K562 (cell line): ENCODE measurements at regions not wholly inside any gene's neighbourhood (a gene's known extent, or its start where the extent isn't known, plus 50 kb on each side); places are given as distances from the start of the nearest gene placed in this dataset.

Experiments
- ATAC-seq: fragments of 200-7000 bp; cut with Tn5 transposase; 3 replicates; pipeline ENCODE4 v1.9.1; 2020; ENCODE audit warnings: moderate library complexity
- BruUV-seq: library from RNA; stranded (reverse); fragments of 400-500 nt; replicated peaks from 2 replicates; lab custom pipeline; 2021; lab: Mats Ljungman, UMichigan
- CTCF ChIA-PET: fragments of 300-600 bp; formaldehyde crosslinking; extraction: SDS; loops from one replicate; lab custom pipeline; 2021; ENCODE audit warnings: low intra/inter-chr PET ratio; lab: Yijun Ruan, JAX
- POLR2A ChIA-PET: fragments of 300-600, 350-650 bp; sonication (Branson Sonifier 250); formaldehyde crosslinking; extraction: SDS; loops from one replicate; lab custom pipeline; 2021; ENCODE audit warnings: antibody characterized with exemption, inconsistent platforms; lab: Yijun Ruan, JAX
- DNase-seq, 4 experiments: peaks; one replicate each; pipeline versions ENCODE4 v3.0.0 to v3.0.0-alpha.2; 2011 to 2018; ENCODE audit warnings: low spot score in 3 of 4, mixed read lengths in 3 of 4; ENCODE audit errors: extremely low read depth in 1 of 4
- FAIRE-seq: peaks from 2 replicates; lab custom pipeline; 2011; peaks lifted over from hg19 to GRCh38; lab: Jason Lieb, UNC
- H2AFZ ChIP-seq: 2 replicates; pipeline ENCODE4 v1.6.0; 2011; ENCODE audit warnings: low read depth, low read length, control low read depth, inconsistent platforms
- H3K27ac ChIP-seq: fragments of 200-600 bp; 3 replicates; pipeline ENCODE4 v1.8.0; 2011; ENCODE audit warnings: low read depth, mild to moderate bottlenecking, control low read depth, inconsistent platforms, low read length, moderate library complexity, mixed read lengths; ENCODE audit errors: extremely low read depth
- H3K27me3 ChIP-seq, 2 experiments: fragments of 300-600 bp in 1 of 2; 2 replicates in 1 of 2; 3 replicates in 1 of 2; pipeline versions ENCODE4 v1.6.0 to v1.8.0; 2011; ENCODE audit warnings: inconsistent platforms in 2 of 2, low read length in 2 of 2, mild to moderate bottlenecking in 1 of 2, mixed read lengths in 1 of 2, moderate library complexity in 1 of 2; ENCODE audit not compliant: control insufficient read depth in 2 of 2, insufficient read depth in 2 of 2
- H3K36me3 ChIP-seq: fragments of 300-600 bp; 3 replicates; pipeline ENCODE4 v1.8.0; 2011; ENCODE audit warnings: mild to moderate bottlenecking, low read length, inconsistent platforms; ENCODE audit not compliant: control insufficient read depth, insufficient read depth
- H3K4me1 ChIP-seq, 2 experiments: fragments of 200-600 bp in 1 of 2; replicated peaks in 1 of 2; 2 replicates in 1 of 2; 3 replicates in 1 of 2; pipeline versions ENCODE4 v1.5.1 to v1.8.0; 2011; ENCODE audit warnings: inconsistent platforms in 2 of 2, low read length in 2 of 2, mild to moderate bottlenecking in 1 of 2, mixed read lengths in 1 of 2, moderate library complexity in 1 of 2; ENCODE audit not compliant: control insufficient read depth in 2 of 2, insufficient read depth in 2 of 2
- H3K4me2 ChIP-seq: 2 replicates; pipeline ENCODE4 v1.6.1; 2011; ENCODE audit warnings: low read length, control low read depth, inconsistent platforms, mixed read lengths; ENCODE audit not compliant: insufficient read depth
- H3K4me3 ChIP-seq: fragments of 200-600 bp; sonication (generic), shearing (Covaris generic); 2 replicates; pipeline ENCODE4 v1.5.1; 2016; ENCODE audit warnings: control low read depth, inconsistent platforms
- H3K79me2 ChIP-seq: fragments of 200-600 bp; 3 replicates; pipeline ENCODE4 v1.8.0; 2011; ENCODE audit warnings: low read length, inconsistent platforms; ENCODE audit not compliant: control insufficient read depth, insufficient read depth
- H3K9ac ChIP-seq, 2 experiments: 2 replicates each; pipeline versions ENCODE4 v1.6.0 to v1.6.1; 2011; ENCODE audit warnings: low read depth in 2 of 2, low read length in 2 of 2, control low read depth in 1 of 2, inconsistent platforms in 1 of 2, mild to moderate bottlenecking in 1 of 2, mixed read lengths in 1 of 2; ENCODE audit not compliant: insufficient read depth in 1 of 2
- H3K9me1 ChIP-seq: one replicate; pipeline ENCODE4 v1.6.0; 2011; ENCODE audit warnings: inconsistent platforms, mild to moderate bottlenecking, low read length, moderate library complexity; ENCODE audit not compliant: control insufficient read depth, insufficient read depth
- H3K9me3 ChIP-seq: replicated peaks from 2 replicates; pipeline ENCODE4 v1.5.1; 2011; ENCODE audit warnings: low read depth, low read length, inconsistent platforms; ENCODE audit not compliant: control insufficient read depth, insufficient read depth
- H4K20me1 ChIP-seq: replicated peaks from 2 replicates; pipeline ENCODE4 v1.6.1; 2011; ENCODE audit warnings: low read length, inconsistent platforms, mixed read lengths; ENCODE audit not compliant: control insufficient read depth, insufficient read depth
- HDAC2 ChIP-seq: fragments of 450-650 bp; IDR thresholded peaks from 2 replicates; pipeline ENCODE4 v1.6.1; 2016; ENCODE audit warnings: mild to moderate bottlenecking
- HDGF ChIP-seq: fragments of 450-650 bp; IDR thresholded peaks from 2 replicates; pipeline ENCODE4 v1.6.1; 2016
- NBN ChIP-seq: fragments of 450-650 bp; IDR thresholded peaks from 2 replicates; pipeline ENCODE4 v1.6.1; 2016; ENCODE audit warnings: low read depth, mild to moderate bottlenecking
- NCOA2 ChIP-seq, 2 experiments: fragments of 450-650 bp; IDR thresholded peaks; 2 replicates each; pipeline ENCODE4 v1.6.1; 2018; ENCODE audit warnings: mild to moderate bottlenecking in 2 of 2, moderate library complexity in 1 of 2; ENCODE audit not compliant: partially characterized antibody in 2 of 2
- POLR2AphosphoS5 ChIP-seq: IDR thresholded peaks from 2 replicates; pipeline ENCODE4 v1.6.1; 2011; ENCODE audit warnings: mild to moderate bottlenecking, low read depth, low read length, moderate library complexity; ENCODE audit not compliant: control insufficient read depth, insufficient read depth
- PURB ChIP-seq: sonication (generic); formaldehyde crosslinking; IDR thresholded peaks from 2 replicates; pipeline ENCODE4 v1.9.0; 2021; ENCODE audit warnings: low read depth, mild to moderate bottlenecking, missing genetic modification reagents
- RFX7 ChIP-seq: fragments of 250-450 bp; sonication (Bioruptor Pico); IDR thresholded peaks from 2 replicates; pipeline ENCODE4 v1.5.1; 2021; ENCODE audit warnings: mild to moderate bottlenecking
- SAFB ChIP-seq: fragments of 200-400 bp; formaldehyde crosslinking; IDR thresholded peaks from 2 replicates; pipeline ENCODE4 v1.6.1; 2017; ENCODE audit warnings: low read depth, low read length, borderline replicate concordance
- SMARCB1 ChIP-seq: IDR thresholded peaks from 2 replicates; pipeline ENCODE4 v1.6.1; 2011; ENCODE audit warnings: improper control_type of control experiment, low read depth; ENCODE audit not compliant: insufficient read length
- SP2 ChIP-seq: IDR thresholded peaks from 2 replicates; pipeline ENCODE4 v1.6.1; 2011; ENCODE audit warnings: mild to moderate bottlenecking, low read depth, low read length, moderate library complexity; ENCODE audit not compliant: poor library complexity, severe bottlenecking; ENCODE audit errors: extremely low read depth
- SRF ChIP-seq, 2 experiments: fragments of 250-450, 450-650 bp in 1 of 2; sonication (Bioruptor Pico) in 1 of 2; sonication (generic) in 1 of 2; formaldehyde crosslinking; IDR thresholded peaks; 2 replicates each; pipeline versions ENCODE4 v1.5.0 to v1.5.1; 2020 to 2022; ENCODE audit warnings: mild to moderate bottlenecking in 1 of 2, missing genetic modification reagents in 1 of 2
- TAF15 ChIP-seq: fragments of 200-400 bp; formaldehyde crosslinking; IDR thresholded peaks from 2 replicates; pipeline ENCODE4 v1.6.1; 2017; ENCODE audit warnings: mild to moderate bottlenecking, low read depth, low read length, moderate library complexity
- WHSC1 ChIP-seq: IDR thresholded peaks from one replicate; pipeline ENCODE4 v1.6.1; 2012; ENCODE audit warnings: low read length, control low read depth, inconsistent platforms
- ZBTB43 ChIP-seq: sonication (generic); formaldehyde crosslinking; IDR thresholded peaks from 2 replicates; pipeline ENCODE4 v1.8.0; 2023; ENCODE audit warnings: mild to moderate bottlenecking, missing genetic modification reagents
- ZNF253 ChIP-seq: fragments of 250-450 bp; sonication (Bioruptor Pico); conservative IDR thresholded peaks from 2 replicates; pipeline ENCODE4 v1.6.1; 2021; ENCODE audit warnings: mild to moderate bottlenecking
- WGBS: fragments of 100-300 bp; shearing (Covaris generic); methylation state at CpG from one replicate; pipeline ENCODE4 v1.1.6; 2016; ENCODE audit warnings: low coverage, mixed read lengths; ENCODE audit not compliant: insufficient coverage; ENCODE audit errors: missing lambda C conversion rate; 5-methylcytosine and 5-hydroxymethylcytosine counted together
- in situ Hi-C: fragments of 300-500 bp; cut with MboI; formaldehyde crosslinking; loops from 4 replicates; pipeline ENCODE4 v1.15.0; 2018; ENCODE audit warnings: inconsistent platforms, mixed read lengths
- intact Hi-C: fragments of 100-400 bp; cut with micrococcal nuclease; formaldehyde crosslinking; loops from 2 replicates; pipeline ENCODE4 v1.14.2; 2022
- TF ChIP-seq, protein P1 (sequence below): sonication (generic); formaldehyde crosslinking; IDR thresholded peaks from 2 replicates; pipeline ENCODE4 v1.8.0; 2022; ENCODE audit warnings: missing genetic modification reagents, mild to moderate bottlenecking, borderline replicate concordance

GRCh38 chr10:10587744-10588393 is 429.8 kb upstream of the CELF2 start:
- DNase-seq (no peak), ATAC-seq (no peak), FAIRE-seq (no peak)
- ChIA-PET CTCF (no interaction called here), POLR2A (no interaction called here)
- H4K20me1 ChIP-seq = no peaks in the 10 kb centered on the region
- H3K9me1 ChIP-seq = no peaks in the 10 kb centered on the region
- H2AFZ ChIP-seq = no peak overlapping the region
- H3K4me1 ChIP-seq = no peaks in the 10 kb centered on the region
- BruUV-seq = no TSS peak
- no peaks in the 10 kb centered on the region for H3K9me3 ChIP-seq
- no peak overlapping the region for H3K9ac ChIP-seq
- H3K4me3 ChIP-seq = no peak overlapping the region
- no peaks in the 10 kb centered on the region for H3K36me3 ChIP-seq
- no peaks in the 10 kb centered on the region for H3K79me2 ChIP-seq
- intact Hi-C loops = no loop called here
- H3K27ac ChIP-seq = no peak overlapping the region
- no peak for TF ChIP-seq RFX7
- TF ChIP-seq, protein P1, sequence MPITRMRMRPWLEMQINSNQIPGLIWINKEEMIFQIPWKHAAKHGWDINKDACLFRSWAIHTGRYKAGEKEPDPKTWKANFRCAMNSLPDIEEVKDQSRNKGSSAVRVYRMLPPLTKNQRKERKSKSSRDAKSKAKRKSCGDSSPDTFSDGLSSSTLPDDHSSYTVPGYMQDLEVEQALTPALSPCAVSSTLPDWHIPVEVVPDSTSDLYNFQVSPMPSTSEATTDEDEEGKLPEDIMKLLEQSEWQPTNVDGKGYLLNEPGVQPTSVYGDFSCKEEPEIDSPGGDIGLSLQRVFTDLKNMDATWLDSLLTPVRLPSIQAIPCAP = no peak
- TF ChIP-seq HDGF = no peak
- TF ChIP-seq TAF15 = no peak
- no peak for TF ChIP-seq HDAC2
- no peak for TF ChIP-seq NCOA2 (IDR thresholded peaks at IDR 0.05; ENCODE audit: partially characterized antibody in 2 of 2)
- TF ChIP-seq WHSC1 = no peak
- TF ChIP-seq ZNF253 (CRISPR knock-in tag) = no peak
- TF ChIP-seq NBN = no peak
- no peak for TF ChIP-seq SP2
- no peak for TF ChIP-seq POLR2AphosphoS5
- TF ChIP-seq ZBTB43 (CRISPR knock-in tag) = no peak
- no peak for TF ChIP-seq SRF (CRISPR knock-in tag; IDR thresholded peaks at IDR 0.05)
- no peak for TF ChIP-seq PURB (CRISPR knock-in tag)
- TF ChIP-seq SAFB = no peak
- no peak for TF ChIP-seq SMARCB1
- no peak overlapping the region for H3K4me2 ChIP-seq
- in situ Hi-C loops = no loop called here
- no peaks in the 10 kb centered on the region for H3K27me3 ChIP-seq
- WGBS = 0% methylated on average over 5 of the region's 5 CpGs
